ENCODE measurements at regions not wholly inside any gene's neighbourhood (a gene's known extent, or its start where the extent isn't known, plus 50 kb on each side); places are given as distances from the start of the nearest gene placed in this dataset.

- Histone ChIP-seq H3K4me3 (ENCODE audit: low read depth in 2 of 2, low read length in 1 of 2) (no peak overlapping the region), H3K27ac (ENCODE audit: low read depth in 2 of 2, low read length in 1 of 2) (no peak overlapping the region), H3K36me3 (replicated peaks in 1 of 2; ENCODE audit: control insufficient read depth in 1 of 2, insufficient read depth in 2 of 2, low read length in 1 of 2) (no peaks in the 10 kb centered on the region), H3K9me2 (no peaks in the 10 kb centered on the region), H3K9me3 (no peaks in the 10 kb centered on the region), H2AFZ (ENCODE audit: low read depth) (no peak overlapping the region), H3F3A (replicated peaks; ENCODE audit: insufficient read depth) (no peaks in the 10 kb centered on the region), H4K20me1 (ENCODE audit: insufficient read depth) (no peaks in the 10 kb centered on the region), H3K4me1 (ENCODE audit: control insufficient read depth in 1 of 2, insufficient read depth in 2 of 2, low read depth in 1 of 2, low read length in 1 of 2) (no peaks in the 10 kb centered on the region), H3K4me2 (no peak overlapping the region), H3K79me2 (ENCODE audit: insufficient read depth) (no peaks in the 10 kb centered on the region), H3K9ac (no peak overlapping the region), H3K27me3 (ENCODE audit: insufficient read depth) (no peaks in the 10 kb centered on the region)
- POLR2A ChIA-PET, result no interaction called here
- CTCF ChIA-PET, result interaction anchor here (4.8 kb wide), 1 partner anchor 12 kb away, joined by 25 read pairs; no protein-coding TSS in a partner anchor
- TF ChIP-seq RCOR1 (IDR thresholded peaks at IDR 0.05; ENCODE audit: low read length) (no peak), USF1 (IDR thresholded peaks at IDR 0.05; ENCODE audit: borderline replicate concordance, low read depth) (no peak), NRF1 (IDR thresholded peaks at IDR 0.05; ENCODE audit: low read depth, low read length) (no peak), REST (IDR thresholded peaks at IDR 0.05; ENCODE audit: low read depth, low read length) (no peak)
- TF ChIP-seq, protein P1, sequence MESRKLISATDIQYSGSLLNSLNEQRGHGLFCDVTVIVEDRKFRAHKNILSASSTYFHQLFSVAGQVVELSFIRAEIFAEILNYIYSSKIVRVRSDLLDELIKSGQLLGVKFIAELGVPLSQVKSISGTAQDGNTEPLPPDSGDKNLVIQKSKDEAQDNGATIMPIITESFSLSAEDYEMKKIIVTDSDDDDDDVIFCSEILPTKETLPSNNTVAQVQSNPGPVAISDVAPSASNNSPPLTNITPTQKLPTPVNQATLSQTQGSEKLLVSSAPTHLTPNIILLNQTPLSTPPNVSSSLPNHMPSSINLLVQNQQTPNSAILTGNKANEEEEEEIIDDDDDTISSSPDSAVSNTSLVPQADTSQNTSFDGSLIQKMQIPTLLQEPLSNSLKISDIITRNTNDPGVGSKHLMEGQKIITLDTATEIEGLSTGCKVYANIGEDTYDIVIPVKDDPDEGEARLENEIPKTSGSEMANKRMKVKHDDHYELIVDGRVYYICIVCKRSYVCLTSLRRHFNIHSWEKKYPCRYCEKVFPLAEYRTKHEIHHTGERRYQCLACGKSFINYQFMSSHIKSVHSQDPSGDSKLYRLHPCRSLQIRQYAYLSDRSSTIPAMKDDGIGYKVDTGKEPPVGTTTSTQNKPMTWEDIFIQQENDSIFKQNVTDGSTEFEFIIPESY (IDR thresholded peaks at IDR 0.05; ENCODE audit: borderline replicate concordance, low read depth), result no peak
- WGBS (ENCODE audit: low lambda C conversion rate), result 9% methylated on average over 2 of the region's 3 CpGs
- DNase-seq, result no peak
Measured at GRCh38 chr14:25120261-25120660, 70.3 kb upstream of the STXBP6 start.

- Histone ChIP-seq H2AFZ (ENCODE audit: low read depth) (no peak overlapping the region), H3K79me2 (ENCODE audit: insufficient read depth) (no peaks in the 10 kb centered on the region), H3K9me3 (no peaks in the 10 kb centered on the region), H4K20me1 (ENCODE audit: insufficient read depth) (no peaks in the 10 kb centered on the region), H3K27ac (ENCODE audit: low read depth in 2 of 2, low read length in 1 of 2) (no peak overlapping the region), H3K4me2 (no peak overlapping the region), H3F3A (replicated peaks; ENCODE audit: insufficient read depth) (no peaks in the 10 kb centered on the region), H3K27me3 (ENCODE audit: insufficient read depth) (no peaks in the 10 kb centered on the region), H3K9me2 (no peaks in the 10 kb centered on the region), H3K36me3 (replicated peaks in 1 of 2; ENCODE audit: control insufficient read depth in 1 of 2, insufficient read depth in 2 of 2, low read length in 1 of 2) (no peaks in the 10 kb centered on the region), H3K9ac (no peak overlapping the region), H3K4me3 (ENCODE audit: low read depth in 2 of 2, low read length in 1 of 2) (no peak overlapping the region), H3K4me1 (ENCODE audit: control insufficient read depth in 1 of 2, insufficient read depth in 2 of 2, low read depth in 1 of 2, low read length in 1 of 2) (no peaks in the 10 kb centered on the region)
- WGBS (ENCODE audit: low lambda C conversion rate), result 10% methylated on average over 2 of the region's 2 CpGs
- POLR2A ChIA-PET, result no interaction called here
- CTCF ChIA-PET, result interaction anchor here (2.2 kb wide), 1 partner anchor 14 kb away, joined by 12 read pairs; no protein-coding TSS in a partner anchor
- DNase-seq, result no peak
- no peak for TF ChIP-seq RAD21 (IDR thresholded peaks at IDR 0.05; ENCODE audit: low read length)
- no peak for TF ChIP-seq FOSL2 (IDR thresholded peaks at IDR 0.05; ENCODE audit: borderline replicate concordance, low read depth)
- no peak for TF ChIP-seq JUND (IDR thresholded peaks at IDR 0.05)
- TF ChIP-seq EZH2phosphoT487 (IDR thresholded peaks at IDR 0.05; ENCODE audit: borderline replicate concordance, low read depth), result no peak
- TF ChIP-seq GATA2 (CRISPR knock-in tag; IDR thresholded peaks at IDR 0.05), result no peak
- no peak for TF ChIP-seq FOXJ3 (CRISPR knock-in tag; IDR thresholded peaks at IDR 0.05)
- TF ChIP-seq RXRA (IDR thresholded peaks at IDR 0.05; ENCODE audit: borderline replicate concordance, low read depth), result no peak
- no peak for TF ChIP-seq TEAD4 (IDR thresholded peaks at IDR 0.05; ENCODE audit: borderline replicate concordance, insufficient read depth)
- TF ChIP-seq NFIC (IDR thresholded peaks at IDR 0.05; ENCODE audit: borderline replicate concordance), result no peak
- TF ChIP-seq TAF1 (IDR thresholded peaks at IDR 0.05; ENCODE audit: borderline replicate concordance, low read depth, low read length), result no peak
- no peak for TF ChIP-seq PBX3 (IDR thresholded peaks at IDR 0.05)
- TF ChIP-seq, protein P1 (IDR thresholded peaks at IDR 0.05; ENCODE audit: borderline replicate concordance, low read depth), result no peak
- TF ChIP-seq SIN3A (IDR thresholded peaks at IDR 0.05; ENCODE audit: borderline replicate concordance, low read depth, low read length), result no peak
- no peak for TF ChIP-seq GABPA (IDR thresholded peaks at IDR 0.05; ENCODE audit: low read depth)
- TF ChIP-seq ELF1 (IDR thresholded peaks at IDR 0.05), result no peak
- no peak for TF ChIP-seq MXI1 (IDR thresholded peaks at IDR 0.05; ENCODE audit: low read depth, low read length)
Measured at GRCh38 chr14:25118671-25119070, 68.7 kb upstream of the STXBP6 start.

Data from SK-N-SH (cell line).